ENCODE measurements at regions not wholly inside any gene's neighbourhood (a gene's known extent, or its start where the extent isn't known, plus 50 kb on each side); places are given as distances from the start of the nearest gene placed in this dataset.

DNA sequence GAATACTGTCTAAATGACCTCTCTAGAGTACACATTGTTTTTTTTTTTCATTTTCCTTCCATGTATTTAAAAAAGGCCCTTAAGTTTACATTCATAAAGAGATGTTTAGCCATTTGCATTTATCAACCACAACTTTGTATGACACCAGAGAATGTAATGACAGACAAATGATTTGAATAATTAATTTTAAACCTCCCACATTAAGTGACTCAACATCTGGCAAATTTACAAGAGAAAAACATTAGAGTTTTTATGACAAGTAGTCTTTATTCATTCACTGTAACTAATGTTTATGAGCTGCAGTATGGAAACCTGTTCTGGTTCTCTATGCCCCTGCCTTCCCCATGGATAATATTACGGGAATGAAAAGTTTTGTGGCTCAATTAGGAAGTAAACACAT lies 1093.8 kb upstream of the CDH9 start:
- TF ChIP-seq BRCA1 (IDR thresholded peaks at IDR 0.05; ENCODE audit: low read depth, low read length), result no peak
- no peak for TF ChIP-seq EZH2 (IDR thresholded peaks at IDR 0.05; ENCODE audit: low read depth, low read length, severe bottlenecking)
- TF ChIP-seq POLR2A (IDR thresholded peaks at IDR 0.05; ENCODE audit: control extremely low read depth in 1 of 2, low read depth in 2 of 2, low read length in 2 of 2), result no peak
- no peak for TF ChIP-seq GTF2F1 (IDR thresholded peaks at IDR 0.05; ENCODE audit: borderline replicate concordance, low read depth, low read length)
- no peak for TF ChIP-seq KDM1A (IDR thresholded peaks at IDR 0.05; ENCODE audit: borderline replicate concordance, low read length)

All from H1 (cell line).